Tibial nerve (tissue), 4 donors: ENCODE measurements at regions not wholly inside any gene's neighbourhood (a gene's known extent, or its start where the extent isn't known, plus 50 kb on each side); places are given as distances from the start of the nearest gene placed in this dataset.

Experiments
- CTCF ChIP-seq, 5 experiments: fragments of 200-600 bp in 3 of 5; fragments of 450-650 bp in 2 of 5; sonication (generic) in 3 of 5; IDR thresholded peaks; one replicate each; pipeline ENCODE4 v1.5.1; 2016 to 2019; ENCODE audit warnings: antibody characterized with exemption in 5 of 5, mild to moderate bottlenecking in 3 of 5, moderate library complexity in 2 of 5
- EP300 ChIP-seq, 2 donors: sonication (generic); formaldehyde crosslinking; IDR thresholded peaks; one replicate each; pipeline ENCODE4 v1.6.1; 2017; ENCODE audit warnings: antibody characterized with exemption in 2 of 2, mild to moderate bottlenecking in 1 of 2
- POLR2A ChIP-seq, 2 donors: fragments of 450-650 bp; IDR thresholded peaks; one replicate each; pipeline ENCODE4 v1.6.1; 2017; ENCODE audit warnings: antibody characterized with exemption in 2 of 2, mild to moderate bottlenecking in 2 of 2, moderate library complexity in 2 of 2

- no peak for TF ChIP-seq CTCF (IDR thresholded peaks at IDR 0.05)
- no peak for TF ChIP-seq POLR2A (IDR thresholded peaks at IDR 0.05)
- no peak for TF ChIP-seq EP300 (IDR thresholded peaks at IDR 0.05)
Observed at GRCh38 chr13:83825676-83826075, 56.6 kb downstream of the SLITRK1 start.
